Middle frontal gyrus (tissue), 1 donor: ENCODE measurements at regions not wholly inside any gene's neighbourhood (a gene's known extent, or its start where the extent isn't known, plus 50 kb on each side); places are given as distances from the start of the nearest gene placed in this dataset.

Experiments used
- DNase-seq: peaks from one replicate; pipeline ENCODE4 v3.0.0-alpha.2; 2015; ENCODE audit warnings: low spot score; ENCODE audit errors: extremely low spot score

DNA sequence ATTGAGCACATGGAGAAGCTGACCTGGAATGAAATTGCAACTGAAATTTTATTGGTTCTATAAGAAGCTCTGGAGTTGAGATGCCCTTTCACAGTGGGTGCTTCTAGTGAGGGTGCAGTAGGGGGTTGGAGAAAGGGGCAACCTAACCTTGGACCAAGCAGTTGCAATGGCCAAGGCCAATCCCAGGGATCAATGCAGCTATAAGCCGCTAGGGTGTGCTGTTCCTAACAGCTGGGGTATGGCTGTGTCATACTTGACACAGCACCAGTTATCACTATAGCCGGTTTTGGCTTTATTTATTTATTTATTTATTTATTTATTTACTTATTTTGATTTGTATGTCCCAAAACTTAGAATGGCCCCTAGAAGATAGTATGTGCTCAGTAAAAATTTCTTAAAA is 505.9 kb downstream of the FLRT2 start:
- no peak for DNase-seq

DNA sequence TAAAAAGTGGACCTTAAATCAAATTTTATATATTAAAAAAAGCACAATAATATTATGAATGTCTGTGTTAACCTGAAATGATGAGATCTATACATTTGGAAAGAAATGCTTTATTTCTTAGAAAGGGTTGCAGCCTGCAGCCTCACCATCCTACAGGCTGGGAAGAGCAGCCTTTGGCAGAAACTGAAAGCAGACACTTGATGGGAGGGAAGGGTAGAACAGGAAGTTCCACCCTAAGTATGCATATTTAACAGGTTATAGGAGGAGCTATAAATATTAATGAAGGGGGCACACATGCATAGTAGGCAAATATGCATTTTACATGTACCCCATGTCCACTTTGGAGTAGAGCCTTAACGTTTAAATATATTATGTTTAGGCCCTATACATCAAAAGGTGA is 498.0 kb downstream of the FLRT2 start:
- no peak for DNase-seq

DNA sequence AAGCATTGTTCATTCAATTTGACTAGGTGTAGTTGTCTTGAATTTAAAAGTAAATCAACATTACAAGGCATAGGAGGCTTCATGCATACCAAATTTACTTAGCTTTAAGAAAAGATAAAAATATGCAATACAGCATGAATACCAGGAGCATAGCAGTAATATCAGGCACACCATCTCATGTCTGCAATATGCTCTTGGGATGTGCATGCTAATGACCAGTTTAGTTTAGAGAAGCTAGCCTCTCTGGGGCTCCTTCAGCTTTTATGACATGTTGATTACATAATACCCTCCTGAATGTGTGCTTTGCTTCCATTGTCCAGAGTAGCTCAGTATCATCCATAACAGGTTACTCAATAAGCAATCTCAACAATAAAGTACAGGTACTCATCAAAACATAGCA is 497.2 kb downstream of the FLRT2 start:
- no peak for DNase-seq

DNA sequence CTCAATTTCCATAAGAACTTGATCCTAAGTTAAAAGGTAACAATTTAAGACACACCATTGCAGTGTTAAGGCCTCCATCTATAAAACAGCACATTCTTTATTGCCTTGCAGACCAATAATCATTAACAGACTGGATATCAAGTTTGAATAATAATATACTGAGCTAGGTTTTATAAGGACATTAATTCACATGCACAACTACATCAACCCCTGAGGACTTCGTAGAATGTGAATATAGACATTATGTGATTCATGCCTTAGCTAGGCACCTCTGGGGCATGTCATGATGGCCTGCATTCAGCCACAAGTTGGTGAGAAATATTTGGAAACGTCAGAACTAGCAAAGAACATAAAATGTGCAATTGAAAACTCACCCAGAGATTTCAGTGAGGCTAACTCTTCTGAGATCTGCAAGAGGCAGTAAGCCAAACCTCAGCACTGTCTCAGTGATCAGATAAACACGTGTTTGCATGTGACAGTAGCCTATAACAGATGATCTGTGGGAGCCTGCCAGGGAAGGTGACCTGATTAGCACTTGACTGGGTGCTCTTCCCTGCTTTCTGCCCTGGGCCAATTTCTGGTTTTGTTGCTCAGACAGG is 492.2 kb downstream of the FLRT2 start:
- DNase-seq, result no peak

DNA sequence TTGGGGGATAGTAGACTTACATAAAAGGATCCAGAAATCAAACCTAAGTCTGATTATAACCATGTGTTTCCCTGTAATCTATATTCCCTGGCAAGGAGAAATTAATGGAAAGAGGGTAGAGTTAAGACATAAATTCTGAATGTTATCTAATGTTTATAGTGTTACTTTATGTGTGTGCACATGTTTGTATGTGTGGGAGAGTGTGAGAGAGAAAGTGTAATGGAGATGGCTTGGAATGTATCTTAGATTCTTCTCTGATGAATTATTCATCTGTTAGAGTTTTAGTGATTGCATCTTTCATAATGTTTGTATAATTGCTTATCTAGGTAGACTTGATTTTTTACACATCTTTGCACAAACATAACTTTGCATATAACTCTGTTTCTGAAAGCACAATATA is 490.9 kb downstream of the FLRT2 start:
- no peak for DNase-seq

DNA sequence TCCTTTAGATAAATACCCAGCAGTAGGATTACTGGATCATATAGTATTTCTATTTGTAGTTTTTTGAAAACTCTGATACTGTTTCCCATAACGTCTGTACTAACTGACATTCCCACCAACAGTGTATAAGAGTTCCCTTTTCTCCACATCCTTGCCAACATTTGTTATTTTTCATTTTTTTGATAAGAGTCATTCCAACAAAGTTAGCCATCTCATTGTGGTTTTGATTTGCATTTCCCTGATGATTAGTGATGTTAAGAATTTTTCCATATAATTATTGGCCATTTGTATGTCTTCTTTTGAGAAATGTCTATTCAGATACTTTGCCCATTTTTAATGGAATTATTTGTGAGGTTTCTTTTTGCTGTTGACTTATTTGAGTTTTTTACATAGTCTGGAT is 486.0 kb downstream of the FLRT2 start:
- DNase-seq, result no peak

DNA sequence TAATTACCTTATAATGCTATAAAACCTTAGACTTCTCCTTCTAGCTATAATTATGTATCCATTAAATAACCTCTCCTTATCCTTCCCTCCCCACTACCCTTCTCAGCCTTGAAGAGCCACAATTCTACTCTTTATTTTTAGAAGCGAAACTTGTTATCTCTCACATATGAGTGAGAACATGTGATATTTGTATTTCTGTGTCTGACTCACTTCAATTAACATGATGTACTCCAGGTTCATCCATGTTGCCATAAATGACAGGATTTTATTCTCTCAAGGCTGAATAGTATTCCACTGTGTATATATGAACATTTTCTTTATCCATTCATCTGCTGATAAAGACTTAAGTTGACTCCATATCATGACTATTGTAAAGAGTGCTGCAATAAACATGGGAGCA is 485.6 kb downstream of the FLRT2 start:
- DNase-seq, result no peak

DNA sequence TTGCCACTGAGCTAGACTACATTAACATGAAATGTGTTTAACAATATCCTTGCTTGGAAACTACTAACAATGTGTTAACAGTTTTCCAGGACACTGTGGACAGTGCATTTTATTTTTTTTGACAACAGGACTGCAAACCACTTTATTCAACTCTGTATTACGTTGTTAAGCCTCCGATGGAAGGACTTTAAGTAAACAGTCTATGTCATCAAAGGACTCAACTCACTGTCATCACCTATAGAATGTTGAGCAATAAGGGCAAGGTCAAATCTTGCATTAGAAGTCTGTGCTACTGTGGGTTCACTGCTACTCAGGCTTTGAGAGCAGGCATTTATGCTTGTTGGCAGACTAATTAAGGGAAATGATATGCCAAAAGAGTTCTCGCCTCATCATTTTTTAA is 483.7 kb downstream of the FLRT2 start:
- no peak for DNase-seq

DNA sequence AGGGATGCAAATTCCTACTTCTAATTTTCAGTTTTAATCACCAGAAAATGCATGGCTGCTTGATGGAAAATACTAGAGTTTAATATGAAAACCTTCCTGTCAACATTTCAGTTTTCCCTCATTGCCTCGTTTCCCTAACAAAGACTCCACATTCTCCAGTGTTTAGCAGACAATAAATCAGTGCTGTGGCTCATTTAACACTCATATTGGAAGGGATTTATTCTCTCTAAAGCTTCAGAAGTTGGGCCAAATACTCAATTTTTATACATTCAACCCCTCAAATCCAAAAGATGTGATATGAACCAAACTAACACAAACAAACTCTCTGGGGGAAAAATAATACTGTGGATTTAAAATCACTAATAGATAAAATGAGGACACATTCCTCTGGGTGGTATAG is 482.5 kb downstream of the FLRT2 start:
- no peak for DNase-seq

DNA sequence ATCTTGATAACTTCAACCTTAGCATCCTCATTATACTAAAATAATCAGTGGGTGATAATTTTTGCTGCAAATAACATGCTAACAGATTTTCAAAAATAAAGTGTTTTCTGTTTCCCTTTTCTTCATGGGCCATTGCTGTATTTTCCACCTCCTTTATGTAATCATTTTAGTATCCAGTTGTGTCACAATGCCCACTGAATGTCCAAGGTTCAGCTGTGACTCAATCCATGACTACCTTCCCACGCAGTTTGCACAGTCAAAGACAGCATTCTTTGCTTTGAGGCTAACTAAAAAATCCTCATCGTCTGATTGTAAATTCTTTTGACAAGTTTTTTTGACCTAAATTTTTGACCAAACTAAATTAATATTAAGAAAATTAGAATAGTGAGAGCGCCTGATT is 474.1 kb downstream of the FLRT2 start:
- no peak for DNase-seq

DNA sequence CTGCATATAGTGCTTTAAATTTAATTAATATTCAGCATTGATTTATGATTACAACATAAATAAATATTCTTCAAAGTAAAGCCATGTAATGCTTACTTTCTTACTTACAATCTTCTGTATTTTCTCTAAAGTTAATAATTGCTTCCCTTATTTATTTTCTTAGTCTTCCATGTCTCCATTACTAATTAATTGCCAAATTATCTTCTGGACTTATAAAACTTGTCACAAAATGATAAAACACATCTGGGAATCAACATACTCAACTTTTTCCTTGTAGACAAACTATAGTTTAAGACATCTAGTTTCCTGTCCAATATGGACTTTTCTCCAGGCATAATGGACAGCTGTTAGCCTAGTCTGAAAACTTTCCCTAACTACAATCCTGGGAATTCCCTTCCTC is 466.6 kb downstream of the FLRT2 start:
- DNase-seq, result no peak

DNA sequence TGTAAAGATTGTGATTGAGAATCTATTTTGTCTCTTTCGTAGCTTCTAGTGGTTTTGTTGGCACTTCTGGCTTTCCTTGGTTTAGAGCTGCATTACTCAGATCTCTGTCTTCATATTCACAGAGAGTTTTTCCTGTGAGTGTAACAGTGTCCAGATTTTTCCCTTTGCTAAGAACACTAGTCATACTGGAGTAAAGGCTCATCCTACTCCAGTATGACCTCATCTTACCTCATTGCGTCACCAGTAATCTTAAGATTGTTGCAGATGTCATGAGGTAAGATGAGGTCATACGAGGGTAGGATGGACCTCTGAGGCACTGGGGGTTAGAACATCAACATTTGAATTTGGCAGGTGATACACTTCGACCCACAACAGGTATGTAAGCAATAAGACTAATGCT is 461.2 kb downstream of the FLRT2 start:
- no peak for DNase-seq

DNA sequence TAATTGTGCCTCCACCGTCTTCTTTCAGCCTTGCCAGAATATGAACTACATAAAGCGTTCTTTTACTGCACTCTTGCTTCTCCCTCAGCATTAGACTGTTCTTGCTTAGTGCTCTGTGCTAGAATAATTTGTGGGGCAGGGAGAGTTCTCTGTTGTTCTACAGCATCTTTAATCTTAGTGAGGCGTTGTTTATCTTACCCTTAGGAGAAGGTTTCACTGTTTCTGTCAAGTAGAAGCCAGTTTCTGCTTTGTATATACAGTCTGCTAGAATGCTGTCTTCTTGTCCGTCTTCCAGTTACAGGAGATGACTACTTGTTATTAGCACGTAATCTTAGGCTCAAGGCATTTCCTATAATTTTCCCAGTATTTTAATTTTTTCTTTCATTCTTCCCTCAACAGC is 458.0 kb downstream of the FLRT2 start:
- no peak for DNase-seq

DNA sequence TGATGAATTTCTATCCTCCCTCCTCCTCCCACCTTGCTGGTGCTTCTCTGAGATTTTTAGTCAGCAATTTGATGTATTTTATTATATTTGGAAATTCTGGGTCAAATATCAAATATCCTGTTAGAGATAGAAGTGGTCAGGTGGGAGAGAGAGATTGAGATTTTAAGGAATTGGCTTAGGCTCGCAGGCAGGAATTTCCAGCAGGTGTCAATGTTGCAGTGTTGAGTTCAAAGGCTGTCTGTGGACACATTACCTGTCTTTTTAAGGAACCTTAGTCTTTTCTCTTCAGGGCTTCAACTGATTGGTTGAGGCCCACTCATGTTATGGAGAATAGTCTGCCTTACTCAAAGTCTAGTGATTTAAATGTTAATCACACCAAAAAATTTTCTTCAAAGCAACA is 457.3 kb downstream of the FLRT2 start:
- DNase-seq, result no peak

DNA sequence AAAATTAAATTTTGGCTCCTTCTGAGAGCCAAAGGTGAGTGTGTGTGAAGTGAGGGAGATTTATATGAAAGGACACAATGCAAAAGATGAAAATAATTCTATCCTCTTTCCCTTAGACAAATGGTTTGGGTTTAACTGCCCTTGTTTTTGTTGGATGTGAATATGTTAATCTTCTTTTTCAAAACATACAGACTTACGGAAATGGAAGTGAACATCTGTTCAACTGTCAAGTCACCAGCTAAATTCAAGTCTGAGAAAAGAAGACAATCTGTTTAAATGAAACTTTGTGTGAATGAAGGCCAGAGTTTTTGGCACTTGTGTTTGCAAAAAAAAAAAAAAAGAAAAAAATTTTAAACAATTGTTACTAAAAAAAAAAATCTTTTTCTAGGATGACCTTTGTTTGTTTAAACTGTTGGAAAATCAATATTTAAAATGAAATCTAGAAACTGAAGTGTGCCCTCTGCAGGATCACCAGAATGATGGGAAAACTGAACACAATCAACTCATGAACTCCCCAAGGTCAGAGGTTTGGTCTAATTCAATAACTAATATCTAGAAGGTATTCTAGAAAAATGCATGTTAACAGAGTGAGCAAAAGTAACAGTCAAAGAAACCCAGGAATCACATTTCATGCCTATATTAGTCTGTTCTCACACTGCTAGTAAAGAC is 448.8 kb downstream of the FLRT2 start:
- DNase-seq, result no peak

DNA sequence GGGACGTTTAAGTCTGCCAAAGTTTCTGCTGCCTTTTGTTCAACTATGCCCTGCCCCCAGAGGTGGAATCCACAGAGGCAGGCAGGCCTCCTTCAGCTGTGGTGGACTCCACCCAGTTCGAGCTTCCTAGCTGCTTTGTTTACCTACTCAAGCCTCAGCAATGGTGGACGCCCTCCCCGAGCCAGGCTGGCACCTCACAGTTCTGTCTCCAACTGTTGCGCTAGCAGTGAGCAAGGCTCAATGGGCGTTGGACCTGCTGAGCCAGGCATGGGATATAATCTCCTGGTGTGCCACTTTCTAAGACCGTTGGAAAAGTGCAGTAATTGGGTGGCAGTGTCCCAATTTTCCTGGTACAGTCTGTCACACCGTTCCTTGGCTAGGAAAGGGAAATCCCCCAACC is 444.7 kb downstream of the FLRT2 start:
- no peak for DNase-seq

DNA sequence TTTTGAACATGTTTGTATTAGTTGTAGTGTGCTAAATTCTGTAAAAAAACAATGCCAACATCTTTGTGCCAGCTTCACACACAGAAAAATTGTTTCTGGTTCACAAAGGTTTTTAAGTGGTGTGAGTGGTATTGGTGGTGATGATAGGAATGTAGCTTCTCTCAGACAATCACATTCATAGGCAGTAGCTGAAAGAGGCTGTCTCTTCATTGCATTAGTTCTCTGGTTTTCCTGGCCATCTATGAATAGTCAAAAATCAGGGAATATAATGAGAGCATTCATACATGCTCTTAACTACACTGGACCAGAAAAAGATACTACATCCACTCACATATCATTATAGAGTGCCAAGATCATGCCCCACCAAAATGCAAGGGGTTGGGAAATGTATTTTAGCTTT is 433.5 kb downstream of the FLRT2 start:
- DNase-seq, result no peak

DNA sequence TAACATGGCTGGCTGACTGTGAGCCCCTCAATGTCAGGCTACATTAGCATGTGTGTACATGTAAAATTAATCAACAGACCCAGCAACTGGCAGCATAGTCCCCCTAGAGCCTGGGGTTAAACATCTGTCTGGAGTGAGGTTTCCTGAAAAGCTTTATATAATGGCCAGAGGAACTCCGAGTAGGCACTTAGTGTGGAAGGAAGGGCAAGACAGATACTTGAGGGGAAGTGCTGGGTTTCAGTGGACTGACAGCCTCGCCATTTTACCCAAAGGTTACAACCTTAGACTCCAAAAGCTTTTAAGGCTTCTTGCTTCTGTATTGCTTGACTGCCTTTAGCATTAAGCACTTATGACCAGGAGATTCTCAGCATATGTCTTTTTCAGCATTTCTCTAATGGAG is 430.8 kb downstream of the FLRT2 start:
- no peak for DNase-seq

DNA sequence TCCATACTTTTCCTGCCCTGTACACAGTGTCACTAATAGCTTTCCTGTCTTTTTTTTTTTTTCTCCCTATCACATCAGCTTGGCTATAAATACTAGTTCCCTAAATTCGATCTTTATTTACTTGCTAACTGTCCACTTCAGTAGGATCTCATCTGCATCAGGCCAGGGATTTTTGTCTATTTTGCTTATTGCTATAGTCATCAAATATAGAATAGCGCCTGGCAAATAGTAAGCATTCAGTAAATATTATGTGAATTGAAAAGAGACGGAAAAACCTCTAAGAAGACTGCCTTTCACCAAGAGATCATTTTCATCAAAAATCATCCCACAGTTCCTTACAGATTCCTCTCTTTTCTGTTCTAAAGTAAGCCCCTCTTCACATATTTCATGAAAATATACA is 429.1 kb downstream of the FLRT2 start:
- DNase-seq, result no peak

DNA sequence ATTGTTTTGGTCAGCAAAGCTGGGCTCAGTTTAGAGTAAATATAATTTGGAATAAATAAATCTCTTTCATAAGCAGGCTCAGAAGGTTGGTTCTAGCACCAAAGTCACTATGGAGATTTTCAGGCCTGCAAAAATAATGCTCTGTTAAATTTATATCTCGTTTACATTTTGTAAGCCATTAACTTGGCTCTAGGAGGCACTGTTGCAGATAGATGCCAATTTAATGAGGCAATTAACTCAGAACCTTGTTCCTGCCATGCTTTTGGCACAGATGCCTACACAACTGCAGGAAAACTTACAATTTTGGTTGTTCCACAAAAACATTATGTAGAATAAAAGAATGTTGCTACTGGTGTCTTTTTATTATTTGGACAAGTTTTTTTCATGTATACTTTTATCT is 428.1 kb downstream of the FLRT2 start:
- DNase-seq, result no peak

DNA sequence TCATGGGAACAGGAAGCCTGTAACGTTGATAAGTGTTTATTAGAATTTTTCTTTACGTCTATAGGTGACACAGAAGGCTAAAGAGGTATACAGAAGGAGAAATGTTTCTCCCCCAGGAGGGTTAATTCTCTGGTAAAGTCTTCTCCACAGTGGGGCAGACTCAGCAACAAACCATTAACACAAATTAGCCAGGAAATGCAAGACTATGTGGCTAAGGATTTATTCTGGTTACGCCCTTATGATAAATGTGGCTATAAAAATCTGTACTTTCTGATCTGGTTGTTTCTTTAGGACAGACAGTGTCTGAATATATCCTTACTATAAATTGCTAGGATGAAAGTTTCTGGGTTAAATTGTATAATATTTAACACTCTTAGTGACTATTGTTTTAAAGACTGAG is 423.3 kb downstream of the FLRT2 start:
- no peak for DNase-seq

DNA sequence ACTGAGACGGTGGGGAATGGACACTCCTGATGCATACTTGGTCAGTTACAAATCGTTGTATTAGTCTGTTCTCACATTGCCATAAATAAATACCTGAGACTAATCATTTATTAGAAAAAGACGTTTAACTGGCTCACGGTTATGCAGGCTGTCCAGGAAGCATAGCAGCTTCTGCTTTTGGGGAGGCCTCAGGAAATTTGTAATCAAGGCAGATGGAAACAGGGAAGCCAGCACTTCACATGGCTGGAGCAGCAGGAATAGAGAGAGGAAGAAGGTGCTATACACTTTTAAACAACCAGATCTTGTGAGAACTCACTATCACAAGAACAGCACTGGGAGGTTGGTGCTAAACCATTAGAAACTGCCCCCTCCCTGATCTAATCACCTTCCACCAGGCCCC is 418.2 kb downstream of the FLRT2 start:
- no peak for DNase-seq

DNA sequence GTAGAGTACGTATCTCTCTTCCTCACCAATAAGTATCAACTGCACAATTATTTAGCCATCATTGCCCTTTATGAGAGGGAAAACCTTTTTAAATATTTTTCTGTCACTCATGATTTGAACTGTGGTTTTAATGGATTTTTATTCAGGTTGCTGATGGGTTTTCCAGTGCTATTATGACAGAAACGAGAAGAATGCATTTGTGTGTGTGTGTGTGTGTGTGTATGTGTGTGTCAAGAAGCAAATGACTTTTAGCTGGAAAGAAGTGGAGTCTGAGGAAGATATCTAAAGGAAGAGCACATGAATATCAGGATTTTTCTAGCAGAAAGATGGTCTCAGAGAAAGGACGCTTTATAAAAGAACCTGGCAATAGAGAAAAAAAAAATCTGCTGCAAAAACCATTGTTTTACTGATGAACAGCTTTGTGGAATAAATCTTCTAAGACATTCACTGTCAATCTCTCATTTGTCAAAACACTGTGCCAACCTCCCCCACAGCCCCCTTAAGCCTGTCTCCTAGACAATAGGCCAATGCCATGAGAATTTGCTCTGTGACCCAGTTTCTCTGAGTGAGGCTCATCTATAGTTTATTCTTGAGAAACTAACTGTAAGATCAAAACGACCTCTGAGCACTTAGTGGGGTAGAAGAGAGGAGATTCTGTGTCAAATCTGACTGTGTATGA is 417.7 kb downstream of the FLRT2 start:
- no peak for DNase-seq
